ENCODE measurements at regions not wholly inside any gene's neighbourhood (a gene's known extent, or its start where the extent isn't known, plus 50 kb on each side); places are given as distances from the start of the nearest gene placed in this dataset.

DNA sequence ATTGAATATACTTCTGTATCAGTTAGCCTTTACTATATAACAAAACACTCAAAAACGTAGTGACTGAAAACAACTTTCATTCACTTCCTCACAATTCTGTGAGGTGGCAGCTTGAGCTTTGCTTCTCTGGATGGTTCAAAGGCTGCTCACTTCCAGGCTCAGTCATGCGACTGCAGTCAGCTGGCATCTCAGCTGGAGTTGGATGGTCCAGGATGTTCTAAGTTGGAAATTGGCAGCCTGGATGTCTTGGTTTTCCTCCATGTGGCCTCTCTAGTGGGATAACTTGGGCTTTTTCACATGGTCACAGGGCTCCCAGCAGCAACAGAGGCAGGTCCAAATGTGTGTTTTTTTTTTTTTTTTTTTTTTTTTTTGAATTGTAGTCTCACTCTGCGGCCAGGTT lies 204.4 kb downstream of the LACC1 start:
- Histone ChIP-seq H3K27ac (ENCODE audit: low read depth, low read length) (no peak overlapping the region), H3K36me3 (ENCODE audit: control insufficient read depth in 3 of 3, insufficient read depth in 3 of 3, low read length in 3 of 3) (no peaks in the 10 kb centered on the region), H3K9ac (ENCODE audit: low read depth in 1 of 3, low read length in 3 of 3) (no peak overlapping the region), H3K27me3 (ENCODE audit: control insufficient read depth in 3 of 3, insufficient read depth in 3 of 3, low read length in 3 of 3) (no peaks in the 10 kb centered on the region), H3K9me3 (ENCODE audit: control insufficient read depth in 3 of 3, low read length in 3 of 3) (no peaks in the 10 kb centered on the region), H3K4me3 (ENCODE audit: low read length in 3 of 3) (no peak overlapping the region), H3K4me1 (ENCODE audit: control insufficient read depth in 3 of 3, insufficient read depth in 3 of 3, low read length in 3 of 3) (no peaks in the 10 kb centered on the region)

DNA sequence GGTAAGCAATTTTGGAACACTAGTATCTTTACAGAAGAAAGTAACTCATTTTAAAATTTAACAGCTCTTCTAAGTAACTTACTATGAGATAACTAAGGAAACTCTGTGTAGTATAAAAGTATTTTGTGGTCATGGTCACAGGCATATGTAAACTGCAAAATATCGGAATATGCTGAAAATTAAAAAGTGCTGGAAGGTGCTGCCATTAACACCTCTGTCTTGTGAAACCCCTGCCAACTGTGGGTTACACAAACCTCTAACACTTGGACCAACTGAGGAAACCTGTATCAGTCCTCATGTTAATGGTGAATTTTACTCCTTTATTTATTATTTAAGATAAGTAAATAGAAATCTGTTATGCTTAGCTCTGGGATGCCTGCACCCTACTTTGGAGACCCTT lies 206.7 kb downstream of the LACC1 start:
- no peaks in the 10 kb centered on the region for H3K36me3 ChIP-seq (ENCODE audit: control insufficient read depth in 3 of 3, insufficient read depth in 3 of 3, low read length in 3 of 3)
- no peak overlapping the region for H3K4me3 ChIP-seq (ENCODE audit: low read length in 3 of 3)

DNA sequence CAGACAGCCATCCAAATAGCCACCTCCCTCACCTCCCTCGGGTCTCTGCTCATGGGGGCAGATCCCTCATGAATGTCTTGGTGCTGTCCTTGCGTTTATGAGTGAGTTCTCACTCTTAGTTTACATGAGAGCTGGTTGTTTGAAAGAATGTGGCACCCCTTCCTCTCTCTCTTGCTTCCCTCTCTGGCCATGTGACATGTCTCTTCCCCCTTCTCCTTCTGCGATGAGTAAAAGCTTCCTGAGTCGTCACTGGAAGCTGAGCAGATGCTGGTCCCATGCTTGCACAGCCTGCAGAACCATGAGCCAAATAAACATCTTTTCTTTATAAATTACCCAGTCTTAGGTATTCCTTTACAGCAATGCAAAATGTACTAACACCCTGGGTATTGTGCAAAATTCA lies 208.7 kb downstream of the LACC1 start:
- no peaks in the 10 kb centered on the region for H3K9me3 ChIP-seq (ENCODE audit: control insufficient read depth in 3 of 3, low read length in 3 of 3)
- no peak overlapping the region for H3K9ac ChIP-seq (ENCODE audit: low read depth in 1 of 3, low read length in 3 of 3)
- no peaks in the 10 kb centered on the region for H3K36me3 ChIP-seq (ENCODE audit: control insufficient read depth in 3 of 3, insufficient read depth in 3 of 3, low read length in 3 of 3)
- no peaks in the 10 kb centered on the region for H3K4me1 ChIP-seq (ENCODE audit: control insufficient read depth in 3 of 3, insufficient read depth in 3 of 3, low read length in 3 of 3)
- H3K27me3 ChIP-seq (ENCODE audit: control insufficient read depth in 3 of 3, insufficient read depth in 3 of 3, low read length in 3 of 3) = no peaks in the 10 kb centered on the region
- H3K27ac ChIP-seq (ENCODE audit: low read depth, low read length) = no peak overlapping the region
- H3K4me3 ChIP-seq (ENCODE audit: low read length in 3 of 3) = no peak overlapping the region

More for the DNA sequence above, 206.7 kb downstream of the LACC1 start:
- H3K27me3 ChIP-seq (ENCODE audit: control insufficient read depth in 3 of 3, insufficient read depth in 3 of 3, low read length in 3 of 3) = no peaks in the 10 kb centered on the region
- no peak overlapping the region for H3K27ac ChIP-seq (ENCODE audit: low read depth, low read length)
- no peaks in the 10 kb centered on the region for H3K4me1 ChIP-seq (ENCODE audit: control insufficient read depth in 3 of 3, insufficient read depth in 3 of 3, low read length in 3 of 3)
- no peaks in the 10 kb centered on the region for H3K9me3 ChIP-seq (ENCODE audit: control insufficient read depth in 3 of 3, low read length in 3 of 3)
- H3K9ac ChIP-seq (ENCODE audit: low read depth in 1 of 3, low read length in 3 of 3) = no peak overlapping the region

DNA sequence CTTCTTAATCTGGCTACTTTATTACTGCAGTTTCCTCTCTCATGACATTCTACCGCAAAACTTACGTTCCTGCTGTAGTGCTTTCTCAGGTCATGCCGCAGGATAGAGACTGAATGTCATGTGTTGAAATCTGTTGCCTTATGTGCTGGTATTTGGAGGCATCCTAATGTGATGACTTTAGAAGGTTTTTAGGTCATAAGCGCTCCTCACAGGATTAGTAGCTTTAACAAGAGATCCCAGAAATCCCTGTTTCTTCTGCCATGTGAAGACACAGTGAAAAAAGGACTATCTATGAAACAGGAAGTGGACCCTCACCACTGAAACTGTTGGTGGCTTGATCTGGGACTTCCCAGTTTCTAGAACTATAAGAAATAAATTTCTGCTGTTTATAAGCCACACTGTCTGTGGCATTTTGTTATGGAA lies 209.3 kb downstream of the LACC1 start:
- Histone ChIP-seq H3K9me3 (ENCODE audit: control insufficient read depth in 3 of 3, low read length in 3 of 3) (no peaks in the 10 kb centered on the region), H3K9ac (ENCODE audit: low read depth in 1 of 3, low read length in 3 of 3) (no peak overlapping the region), H3K4me3 (ENCODE audit: low read length in 3 of 3) (no peak overlapping the region), H3K27me3 (ENCODE audit: control insufficient read depth in 3 of 3, insufficient read depth in 3 of 3, low read length in 3 of 3) (no peaks in the 10 kb centered on the region), H3K27ac (ENCODE audit: low read depth, low read length) (no peak overlapping the region), H3K4me1 (ENCODE audit: control insufficient read depth in 3 of 3, insufficient read depth in 3 of 3, low read length in 3 of 3) (no peaks in the 10 kb centered on the region), H3K36me3 (ENCODE audit: control insufficient read depth in 3 of 3, insufficient read depth in 3 of 3, low read length in 3 of 3) (no peaks in the 10 kb centered on the region)

DNA sequence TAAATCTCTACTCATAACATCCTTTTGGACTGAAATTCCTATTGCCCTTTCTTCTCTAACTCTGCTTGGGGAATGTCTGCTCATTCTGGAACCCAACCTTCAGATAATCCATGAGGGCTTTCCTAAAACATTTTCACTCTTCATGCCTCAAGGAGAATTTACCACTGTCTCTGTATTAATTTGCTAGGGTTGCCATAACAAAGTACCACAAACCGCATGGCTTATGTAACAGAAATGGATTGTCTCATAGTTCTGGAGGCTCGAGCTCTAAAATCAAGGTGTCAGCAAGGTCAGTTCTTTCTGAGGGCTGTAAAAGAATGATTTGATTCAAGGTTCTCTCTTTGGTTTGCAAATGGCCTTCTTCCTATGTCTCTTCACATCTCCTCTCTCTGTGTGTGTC lies 209.7 kb downstream of the LACC1 start:
- H3K36me3 ChIP-seq (ENCODE audit: control insufficient read depth in 3 of 3, insufficient read depth in 3 of 3, low read length in 3 of 3) = no peaks in the 10 kb centered on the region
- no peak overlapping the region for H3K4me3 ChIP-seq (ENCODE audit: low read length in 3 of 3)
- H3K9ac ChIP-seq (ENCODE audit: low read depth in 1 of 3, low read length in 3 of 3) = no peak overlapping the region
- H3K4me1 ChIP-seq (ENCODE audit: control insufficient read depth in 3 of 3, insufficient read depth in 3 of 3, low read length in 3 of 3) = no peaks in the 10 kb centered on the region
- no peaks in the 10 kb centered on the region for H3K9me3 ChIP-seq (ENCODE audit: control insufficient read depth in 3 of 3, low read length in 3 of 3)
- no peaks in the 10 kb centered on the region for H3K27me3 ChIP-seq (ENCODE audit: control insufficient read depth in 3 of 3, insufficient read depth in 3 of 3, low read length in 3 of 3)
- H3K27ac ChIP-seq (ENCODE audit: low read depth, low read length) = no peak overlapping the region

DNA sequence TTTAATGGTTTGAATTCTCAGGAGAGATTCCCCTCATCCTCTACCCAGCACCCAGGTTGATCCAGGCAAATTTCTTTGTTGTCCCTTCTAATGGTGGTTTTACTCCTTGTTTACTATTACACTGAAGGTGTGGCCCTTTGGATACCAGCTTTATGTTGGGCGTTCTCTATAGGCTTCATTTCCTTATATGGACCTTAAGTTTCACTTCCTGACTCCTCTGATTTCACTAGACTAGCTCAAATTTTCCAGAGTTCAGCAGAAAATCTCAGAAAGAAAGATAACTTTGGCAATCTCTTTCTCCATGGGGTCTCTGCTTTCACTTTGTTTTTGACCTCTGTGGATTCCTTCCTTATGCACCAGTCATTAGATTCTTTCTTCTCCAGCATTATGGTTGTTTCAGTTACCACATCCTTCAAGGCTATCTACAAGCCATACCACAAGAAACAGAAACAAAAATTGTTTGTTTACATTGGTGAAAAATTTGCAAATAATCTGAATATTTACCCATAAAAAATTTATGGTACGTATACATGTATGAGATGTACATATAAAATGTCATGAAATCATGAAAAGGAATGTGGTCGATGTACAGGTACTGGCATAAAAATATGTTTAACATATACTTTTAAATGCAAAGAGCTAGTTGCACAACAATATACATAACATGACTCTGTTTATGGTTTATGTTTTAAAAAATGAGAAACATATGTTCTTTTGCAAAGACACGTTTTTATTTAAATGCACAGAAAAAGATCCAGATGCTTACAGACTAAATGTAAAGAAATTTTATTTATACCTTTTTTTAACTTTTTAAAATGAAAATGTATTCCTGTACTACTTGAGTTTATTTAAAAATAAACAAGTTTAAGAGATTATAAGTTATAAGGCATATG lies 212.6 kb downstream of the LACC1 start:
- H3K9ac ChIP-seq (ENCODE audit: low read depth in 1 of 3, low read length in 3 of 3) = no peak overlapping the region
- H3K27me3 ChIP-seq (ENCODE audit: control insufficient read depth in 3 of 3, insufficient read depth in 3 of 3, low read length in 3 of 3) = no peaks in the 10 kb centered on the region
- H3K4me1 ChIP-seq (ENCODE audit: control insufficient read depth in 3 of 3, insufficient read depth in 3 of 3, low read length in 3 of 3) = no peaks in the 10 kb centered on the region
- no peaks in the 10 kb centered on the region for H3K36me3 ChIP-seq (ENCODE audit: control insufficient read depth in 3 of 3, insufficient read depth in 3 of 3, low read length in 3 of 3)
- H3K9me3 ChIP-seq (ENCODE audit: control insufficient read depth in 3 of 3, low read length in 3 of 3) = no peaks in the 10 kb centered on the region
- H3K27ac ChIP-seq (ENCODE audit: low read depth, low read length) = no peak overlapping the region
- H3K4me3 ChIP-seq (ENCODE audit: low read length in 3 of 3) = no peak overlapping the region

DNA sequence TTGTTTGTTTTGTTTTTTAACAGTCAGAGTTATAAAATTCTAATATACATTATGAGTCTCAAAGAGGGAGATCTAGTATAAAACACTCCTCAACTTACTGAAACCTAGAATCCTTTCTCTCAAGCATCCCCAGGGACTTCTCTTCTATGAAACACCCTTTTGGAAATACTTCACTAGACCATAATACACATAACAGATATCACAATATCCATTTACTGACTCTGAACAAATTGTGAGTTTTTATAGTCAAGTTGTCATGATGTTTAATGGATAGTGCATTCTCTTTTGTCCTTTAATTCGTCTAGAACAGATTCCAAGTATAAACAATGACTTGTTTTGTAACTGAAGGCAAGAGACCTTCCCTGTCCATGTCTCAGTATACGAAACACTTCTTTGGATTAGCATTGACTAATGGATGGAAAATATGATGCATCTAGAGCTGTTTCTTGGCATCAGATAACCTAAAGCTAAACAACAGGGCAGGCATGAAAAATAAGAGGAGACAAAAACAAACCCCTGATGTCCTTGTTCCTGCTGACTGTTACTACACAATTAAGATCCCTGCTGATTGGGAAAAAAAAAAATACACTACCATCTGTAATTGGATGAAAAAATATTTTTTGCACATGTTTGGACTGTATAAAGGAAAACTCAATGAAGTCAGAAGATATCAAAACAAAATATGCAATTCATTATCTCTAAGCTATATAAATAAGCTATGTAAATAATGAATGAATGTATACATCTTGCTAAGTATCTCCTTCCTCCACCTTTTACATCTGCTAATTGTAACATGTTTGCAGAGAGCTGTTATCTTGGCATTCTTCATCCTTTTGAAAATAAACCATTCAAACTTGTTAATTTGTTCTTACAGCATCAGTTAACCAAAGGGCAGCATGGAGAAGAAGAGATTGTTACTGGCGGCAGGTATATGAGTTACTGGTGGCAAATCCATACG lies 214.2 kb downstream of the LACC1 start:
- H3K36me3 ChIP-seq (ENCODE audit: control insufficient read depth in 3 of 3, insufficient read depth in 3 of 3, low read length in 3 of 3) = no peaks in the 10 kb centered on the region
- no peak overlapping the region for H3K4me3 ChIP-seq (ENCODE audit: low read length in 3 of 3)
- no peak overlapping the region for H3K27ac ChIP-seq (ENCODE audit: low read depth, low read length)
- H3K27me3 ChIP-seq (ENCODE audit: control insufficient read depth in 3 of 3, insufficient read depth in 3 of 3, low read length in 3 of 3) = no peaks in the 10 kb centered on the region
- H3K9me3 ChIP-seq (ENCODE audit: control insufficient read depth in 3 of 3, low read length in 3 of 3) = no peaks in the 10 kb centered on the region
- H3K4me1 ChIP-seq (ENCODE audit: control insufficient read depth in 3 of 3, insufficient read depth in 3 of 3, low read length in 3 of 3) = no peaks in the 10 kb centered on the region
- no peak overlapping the region for H3K9ac ChIP-seq (ENCODE audit: low read depth in 1 of 3, low read length in 3 of 3)

DNA sequence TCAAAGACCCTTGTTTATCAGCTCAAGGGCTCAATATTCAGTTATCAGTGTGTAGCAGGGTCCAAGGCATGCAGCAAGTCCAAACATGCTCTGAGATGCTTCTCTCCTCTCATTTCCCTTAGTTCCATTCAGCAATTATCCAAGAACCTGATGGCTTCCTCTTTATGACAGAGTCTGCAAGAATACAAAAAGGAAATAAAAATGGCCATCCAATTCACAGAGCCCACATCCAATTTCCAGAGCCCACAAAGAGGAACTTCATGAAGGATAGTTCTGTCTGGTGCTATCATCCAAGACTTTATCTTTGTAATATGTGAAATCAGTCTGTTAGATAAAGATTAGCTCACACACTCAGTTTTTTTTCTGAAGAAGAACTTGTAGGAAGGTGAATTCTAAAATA lies 217.2 kb downstream of the LACC1 start:
- Histone ChIP-seq H3K27ac (ENCODE audit: low read depth, low read length) (no peak overlapping the region), H3K27me3 (ENCODE audit: control insufficient read depth in 3 of 3, insufficient read depth in 3 of 3, low read length in 3 of 3) (no peaks in the 10 kb centered on the region), H3K36me3 (ENCODE audit: control insufficient read depth in 3 of 3, insufficient read depth in 3 of 3, low read length in 3 of 3) (no peaks in the 10 kb centered on the region), H3K9me3 (ENCODE audit: control insufficient read depth in 3 of 3, low read length in 3 of 3) (no peaks in the 10 kb centered on the region), H3K4me1 (ENCODE audit: control insufficient read depth in 3 of 3, insufficient read depth in 3 of 3, low read length in 3 of 3) (no peaks in the 10 kb centered on the region), H3K9ac (ENCODE audit: low read depth in 1 of 3, low read length in 3 of 3) (no peak overlapping the region), H3K4me3 (ENCODE audit: low read length in 3 of 3) (no peak overlapping the region)

DNA sequence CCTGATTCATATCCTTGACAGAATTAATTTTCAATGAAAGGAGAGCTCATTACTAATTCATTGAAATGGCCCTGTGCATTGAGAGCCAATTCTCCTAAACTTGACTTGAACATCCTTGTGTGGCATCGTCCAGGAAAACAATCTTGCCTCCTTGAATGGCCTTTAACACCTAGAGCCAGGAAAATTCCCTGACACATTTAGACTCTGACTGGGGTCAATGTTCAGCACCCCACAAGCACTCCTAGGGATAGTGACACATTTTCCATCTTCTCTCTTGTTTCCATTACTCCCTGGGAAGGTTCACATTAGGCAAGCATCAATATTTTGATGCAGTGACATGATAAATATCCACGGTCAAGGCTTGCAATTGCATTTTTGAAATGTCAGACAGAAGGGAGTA lies 218.9 kb downstream of the LACC1 start:
- Histone ChIP-seq H3K27ac (ENCODE audit: low read depth, low read length) (no peak overlapping the region), H3K4me1 (ENCODE audit: control insufficient read depth in 3 of 3, insufficient read depth in 3 of 3, low read length in 3 of 3) (no peaks in the 10 kb centered on the region), H3K4me3 (ENCODE audit: low read length in 3 of 3) (no peak overlapping the region), H3K9me3 (ENCODE audit: control insufficient read depth in 3 of 3, low read length in 3 of 3) (no peaks in the 10 kb centered on the region), H3K36me3 (ENCODE audit: control insufficient read depth in 3 of 3, insufficient read depth in 3 of 3, low read length in 3 of 3) (no peaks in the 10 kb centered on the region), H3K27me3 (ENCODE audit: control insufficient read depth in 3 of 3, insufficient read depth in 3 of 3, low read length in 3 of 3) (no peaks in the 10 kb centered on the region), H3K9ac (ENCODE audit: low read depth in 1 of 3, low read length in 3 of 3) (no peak overlapping the region)
